H1 (cell line): ENCODE measurements at regions not wholly inside any gene's neighbourhood (a gene's known extent, or its start where the extent isn't known, plus 50 kb on each side); places are given as distances from the start of the nearest gene placed in this dataset.

Source experiments
- CTCF ChIA-PET: fragments of 300-600 bp; sonication (Branson Sonifier 250); formaldehyde crosslinking; loops from one replicate; lab custom pipeline; 2021; ENCODE audit not compliant: partially characterized antibody; lab: Charles Lee
- POLR2A ChIA-PET: fragments of 300-600 bp; sonication (Branson Sonifier 250); formaldehyde crosslinking; loops from one replicate; lab custom pipeline; 2021; ENCODE audit warnings: inconsistent platforms; ENCODE audit not compliant: partially characterized antibody; lab: Charles Lee
- DNase-seq, 2 experiments: peaks; one replicate each; pipeline versions ENCODE4 v3.0.0 to v3.0.0-alpha.2; 2010 to 2022; ENCODE audit warnings: low spot score in 2 of 2, low read depth in 1 of 2, mixed read lengths in 1 of 2
- FAIRE-seq: peaks from 2 replicates; lab custom pipeline; 2011; peaks lifted over from hg19 to GRCh38; lab: Jason Lieb, UNC
- H2AFZ ChIP-seq: 2 replicates; pipeline ENCODE4 v1.8.1; 2012; ENCODE audit warnings: low read length, inconsistent platforms
- H2AK5ac ChIP-seq: 2 replicates; pipeline ENCODE4 v1.6.1; 2013; ENCODE audit warnings: low read depth, low read length
- H2BK120ac ChIP-seq: replicated peaks from 2 replicates; pipeline ENCODE3; 2013; ENCODE audit warnings: low read depth, low read length, inconsistent platforms
- H2BK12ac ChIP-seq: 2 replicates; pipeline ENCODE4 v1.6.1; 2013; ENCODE audit warnings: low read depth, low read length
- H2BK15ac ChIP-seq: 2 replicates; pipeline ENCODE4 v1.6.1; 2013; ENCODE audit warnings: low read length
- H2BK20ac ChIP-seq: 2 replicates; pipeline ENCODE4 v1.6.1; 2013; ENCODE audit warnings: low read length
- H2BK5ac ChIP-seq: 2 replicates; pipeline ENCODE4 v1.6.1; 2013; ENCODE audit warnings: low read depth, low read length
- H3K14ac ChIP-seq: 2 replicates; pipeline ENCODE4 v1.6.1; 2013; ENCODE audit warnings: inconsistent platforms; ENCODE audit not compliant: insufficient read length
- H3K18ac ChIP-seq: 2 replicates; pipeline ENCODE4 v1.6.1; 2013; ENCODE audit warnings: low read length; ENCODE audit errors: extremely low read depth
- H3K23ac ChIP-seq: 2 replicates; pipeline ENCODE4 v1.6.1; 2013; ENCODE audit warnings: inconsistent platforms; ENCODE audit not compliant: insufficient read length
- H3K23me2 ChIP-seq: 2 replicates; pipeline ENCODE4 v1.6.1; 2013; ENCODE audit warnings: low read depth, low read length
- H3K27ac ChIP-seq: 2 replicates; pipeline ENCODE4 v1.6.1; 2011; ENCODE audit warnings: low read depth, low read length, inconsistent platforms
- H3K27me3 ChIP-seq, 4 experiments: replicated peaks in 1 of 4; 1 replicate in 1 of 4; 2 replicates in 3 of 4; pipeline versions ENCODE4 v1.6.1 to v1.8.1; 2011 to 2013; ENCODE audit warnings: low read length in 3 of 4, mild to moderate bottlenecking in 3 of 4, inconsistent platforms in 2 of 4, mixed read lengths in 2 of 4, moderate library complexity in 1 of 4; ENCODE audit not compliant: control insufficient read depth in 3 of 4, insufficient read depth in 3 of 4; ENCODE audit errors: extremely low read depth in 1 of 4
- H3K36me3 ChIP-seq, 4 experiments: 2 replicates each; pipeline versions ENCODE4 v1.6.1 to v1.8.1; 2011 to 2013; ENCODE audit warnings: mild to moderate bottlenecking in 4 of 4, low read length in 3 of 4, moderate library complexity in 2 of 4, control low read depth in 1 of 4, inconsistent platforms in 1 of 4; ENCODE audit not compliant: insufficient read depth in 4 of 4, control insufficient read depth in 2 of 4
- H3K4ac ChIP-seq: replicated peaks from 2 replicates; pipeline ENCODE3; 2013; ENCODE audit warnings: low read length, low read depth, mixed read lengths, inconsistent platforms; ENCODE audit not compliant: insufficient read length
- H3K4me1 ChIP-seq, 4 experiments: replicated peaks in 1 of 4; 1 replicate in 1 of 4; 2 replicates in 3 of 4; pipeline versions ENCODE4 v1.6.1 to v1.8.1; 2011 to 2013; ENCODE audit warnings: low read length in 3 of 4, inconsistent platforms in 2 of 4, mixed read lengths in 1 of 4; ENCODE audit not compliant: insufficient read depth in 4 of 4, control insufficient read depth in 3 of 4
- H3K4me2 ChIP-seq, 2 experiments: 2 replicates each; pipeline versions ENCODE4 v1.6.1 to v1.8.1; 2011 to 2013; ENCODE audit warnings: low read depth in 2 of 2, low read length in 2 of 2, control low read depth in 1 of 2, inconsistent platforms in 1 of 2, mild to moderate bottlenecking in 1 of 2; ENCODE audit not compliant: insufficient read depth in 1 of 2
- H3K4me3 ChIP-seq, 4 experiments: fragments of 200-600, 300-600 bp in 1 of 4; sonication (generic), shearing (Covaris generic), sonication (Bioruptor Twin) in 1 of 4; 2 replicates each; pipeline versions ENCODE4 v1.5.1 to v1.8.1; 2011 to 2016; ENCODE audit warnings: low read length in 4 of 4, low read depth in 3 of 4, control low read depth in 2 of 4, inconsistent platforms in 2 of 4, mild to moderate bottlenecking in 2 of 4, mixed read lengths in 1 of 4, moderate library complexity in 1 of 4; ENCODE audit not compliant: insufficient read depth in 2 of 4; ENCODE audit errors: extremely low read depth in 1 of 4
- H3K56ac ChIP-seq: replicated peaks from 2 replicates; pipeline ENCODE3; 2013; ENCODE audit warnings: low read depth, mild to moderate bottlenecking, mixed read lengths, low read length, inconsistent platforms; ENCODE audit not compliant: insufficient read length
- H3K79me1 ChIP-seq: 2 replicates; pipeline ENCODE4 v1.6.1; 2013; ENCODE audit warnings: low read depth, low read length, control low read depth
- H3K79me2 ChIP-seq, 2 experiments: 2 replicates each; pipeline versions ENCODE4 v1.6.1 to v1.8.1; 2012 to 2013; ENCODE audit warnings: low read length in 2 of 2, mild to moderate bottlenecking in 2 of 2, inconsistent platforms in 1 of 2; ENCODE audit not compliant: insufficient read depth in 2 of 2, control insufficient read depth in 1 of 2
- H3K9ac ChIP-seq, 4 experiments: replicated peaks in 1 of 4; 1 replicate in 1 of 4; 2 replicates in 3 of 4; pipeline versions ENCODE4 v1.6.1 to v1.8.1; 2011 to 2013; ENCODE audit warnings: low read depth in 3 of 4, low read length in 3 of 4, control low read depth in 2 of 4, mild to moderate bottlenecking in 2 of 4, moderate library complexity in 2 of 4, inconsistent platforms in 1 of 4; ENCODE audit errors: extremely low read depth in 1 of 4
- H3K9me3 ChIP-seq, 2 experiments: 2 replicates each; pipeline versions ENCODE4 v1.6.1 to v1.8.1; 2012 to 2013; ENCODE audit warnings: mild to moderate bottlenecking in 2 of 2, moderate library complexity in 2 of 2, control low read depth in 1 of 2, inconsistent platforms in 1 of 2, low read depth in 1 of 2, low read length in 1 of 2, mixed read lengths in 1 of 2; ENCODE audit not compliant: insufficient read depth in 2 of 2
- H4K20me1 ChIP-seq, 2 experiments: replicated peaks in 1 of 2; 2 replicates each; pipeline versions ENCODE3 to v1.8.1; 2011 to 2013; ENCODE audit warnings: inconsistent platforms in 2 of 2, low read length in 2 of 2, mild to moderate bottlenecking in 1 of 2; ENCODE audit not compliant: insufficient read depth in 2 of 2, control insufficient read depth in 1 of 2
- H4K5ac ChIP-seq: 2 replicates; pipeline ENCODE4 v1.6.1; 2013; ENCODE audit warnings: low read length, low read depth, mixed read lengths, inconsistent platforms; ENCODE audit not compliant: insufficient read length
- H4K8ac ChIP-seq: 2 replicates; pipeline ENCODE4 v1.8.0; 2013; ENCODE audit warnings: mild to moderate bottlenecking, moderate library complexity, low read length, inconsistent platforms; ENCODE audit not compliant: insufficient read depth; ENCODE audit errors: extremely low read depth
- H4K91ac ChIP-seq: replicated peaks from 2 replicates; pipeline ENCODE3; 2013; ENCODE audit warnings: low read length, mixed read lengths, inconsistent platforms; ENCODE audit not compliant: insufficient read length
- ATF2 ChIP-seq: IDR thresholded peaks from 2 replicates; pipeline ENCODE4 v1.6.1; 2012; ENCODE audit warnings: low read length, inconsistent platforms
- CBX8 ChIP-seq: fragments of 300-800, 300-1000 bp; sonication (generic); IDR thresholded peaks from 2 replicates; pipeline ENCODE4 v1.7.1; 2016; ENCODE audit warnings: low read depth, low read length, borderline replicate concordance
- GTF2F1 ChIP-seq: IDR thresholded peaks from 2 replicates; pipeline ENCODE4 v1.6.1; 2012; ENCODE audit warnings: low read depth, low read length, improper control_type of control experiment, borderline replicate concordance
- KDM5A ChIP-seq: fragments of 200-600 bp; IDR thresholded peaks from 2 replicates; pipeline ENCODE4 v1.7.1; 2012; ENCODE audit warnings: mild to moderate bottlenecking, low read length, inconsistent platforms, mixed read lengths
- NANOG ChIP-seq: IDR thresholded peaks from 2 replicates; pipeline ENCODE4 v1.6.1; 2011; ENCODE audit warnings: low read length, low read depth, mild to moderate bottlenecking, inconsistent platforms; ENCODE audit not compliant: insufficient read depth, poor library complexity, severe bottlenecking
- PHF8 ChIP-seq: fragments of 200-600 bp; sonication (generic); conservative IDR thresholded peaks from 2 replicates; pipeline ENCODE4 v1.7.1; 2012; ENCODE audit warnings: low read depth, mild to moderate bottlenecking, inconsistent platforms, low read length, moderate library complexity
- RBBP5 ChIP-seq: IDR thresholded peaks from 2 replicates; pipeline ENCODE4 v1.7.1; 2012; ENCODE audit warnings: low read depth, mild to moderate bottlenecking, inconsistent platforms, low read length, moderate library complexity, borderline replicate concordance
- RXRA ChIP-seq: IDR thresholded peaks from 2 replicates; pipeline ENCODE4 v1.6.1; 2011; ENCODE audit warnings: low read depth, mild to moderate bottlenecking, low read length, moderate library complexity; ENCODE audit not compliant: insufficient read depth
- SP2 ChIP-seq: IDR thresholded peaks from 2 replicates; pipeline ENCODE4 v1.6.1; 2012; ENCODE audit warnings: mild to moderate bottlenecking, low read length, inconsistent platforms
- TBP ChIP-seq: IDR thresholded peaks from 2 replicates; pipeline ENCODE4 v1.6.1; 2011; ENCODE audit warnings: low read depth, low read length, improper control_type of control experiment
- ZNF274 ChIP-seq: IDR thresholded peaks from 2 replicates; pipeline ENCODE4 v1.7.0; 2012; ENCODE audit warnings: low read length, borderline replicate concordance; ENCODE audit errors: extremely low read depth
- WGBS, 2 experiments: shearing (Covaris generic) in 1 of 2; methylation state at CpG; one replicate each; pipeline versions ENCODE4 v1.1.6 to v1.1.7; 2013 to 2015; ENCODE audit warnings: low lambda C conversion rate in 2 of 2, mixed read lengths in 2 of 2, inconsistent platforms in 1 of 2, low coverage in 1 of 2, missing lambda C conversion rate in 1 of 2; ENCODE audit not compliant: insufficient replicate concordance in 2 of 2, insufficient coverage in 1 of 2, insufficient read length in 1 of 2; ENCODE audit errors: extremely low coverage in 1 of 2, missing lambda C conversion rate in 1 of 2; 5-methylcytosine and 5-hydroxymethylcytosine counted together
- TF ChIP-seq, protein P1 (sequence below): IDR thresholded peaks from 2 replicates; pipeline ENCODE4 v1.6.1; 2012; ENCODE audit warnings: inconsistent platforms

- no peak overlapping the region for H3K23ac ChIP-seq
- H3K27ac ChIP-seq, result no peak overlapping the region
- no peak overlapping the region for H3K4me3 ChIP-seq
- H3K14ac ChIP-seq, result no peak overlapping the region
- H2AFZ ChIP-seq, result no peak overlapping the region
- TF ChIP-seq CBX8, result no peak
- TF ChIP-seq GTF2F1, result no peak
- TF ChIP-seq ATF2, result no peak
- TF ChIP-seq PHF8, result no peak
- TF ChIP-seq, protein P1, sequence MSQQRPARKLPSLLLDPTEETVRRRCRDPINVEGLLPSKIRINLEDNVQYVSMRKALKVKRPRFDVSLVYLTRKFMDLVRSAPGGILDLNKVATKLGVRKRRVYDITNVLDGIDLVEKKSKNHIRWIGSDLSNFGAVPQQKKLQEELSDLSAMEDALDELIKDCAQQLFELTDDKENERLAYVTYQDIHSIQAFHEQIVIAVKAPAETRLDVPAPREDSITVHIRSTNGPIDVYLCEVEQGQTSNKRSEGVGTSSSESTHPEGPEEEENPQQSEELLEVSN, result no peak
- no peak for TF ChIP-seq NANOG
- no peak for TF ChIP-seq SP2
- TF ChIP-seq RBBP5, result no peak
- no peak for TF ChIP-seq KDM5A
- no peak for TF ChIP-seq ZNF274
- TF ChIP-seq RXRA, result no peak
- TF ChIP-seq TBP, result no peak
- FAIRE-seq, result no peak
- no peak overlapping the region for H3K9ac ChIP-seq
- H3K18ac ChIP-seq, result no peak overlapping the region
- H2BK120ac ChIP-seq, result no peak overlapping the region
- no peaks in the 10 kb centered on the region for H3K36me3 ChIP-seq
- H2BK5ac ChIP-seq, result no peak overlapping the region
- WGBS, 2 experiments, result 97% methylated on average over 3 of the region's 3 CpGs; no CpG with 5 or more reads in 1 of the 2 experiments
- CTCF ChIA-PET, result interaction anchor here (0.9 to 3.0 kb wide), 4 partner anchors 10 to 171 kb away, joined by 3 to 19 read pairs (median 4); no protein-coding TSS in a partner anchor
- no peaks in the 10 kb centered on the region for H3K79me1 ChIP-seq
- H2BK20ac ChIP-seq, result no peak overlapping the region
- H3K23me2 ChIP-seq, result no peaks in the 10 kb centered on the region
- H3K27me3 ChIP-seq, result no peaks in the 10 kb centered on the region; a peak in 1 of 7 replicates
- no peak for DNase-seq
- H4K20me1 ChIP-seq, result no peaks in the 10 kb centered on the region
- H3K9me3 ChIP-seq, result no peaks in the 10 kb centered on the region
- POLR2A ChIA-PET, result no interaction called here
- no peaks in the 10 kb centered on the region for H3K79me2 ChIP-seq
- H4K8ac ChIP-seq, result no peak overlapping the region
- H3K4me2 ChIP-seq, result no peak overlapping the region
- H2BK15ac ChIP-seq, result no peak overlapping the region
- no peak overlapping the region for H2AK5ac ChIP-seq
- no peak overlapping the region for H3K56ac ChIP-seq
- no peak overlapping the region for H2BK12ac ChIP-seq
- peaks cover 0 to 23% (median 12%) of the 10 kb centered on the region in 4 experiments; a peak in 6 of 7 replicates for H3K4me1 ChIP-seq
- H3K4ac ChIP-seq, result no peak overlapping the region
- H4K91ac ChIP-seq, result no peak overlapping the region
- no peak overlapping the region for H4K5ac ChIP-seq
These were observed 181.1 kb upstream of the BMPER start for GRCh38 chr7:33724201-33724600.
